HCT116 (cell line): ENCODE measurements at regions not wholly inside any gene's neighbourhood (a gene's known extent, or its start where the extent isn't known, plus 50 kb on each side); places are given as distances from the start of the nearest gene placed in this dataset.

Experiments used
- ATAC-seq: fragments of 200-7000 bp; cut with Tn5 transposase; 2 replicates; pipeline ENCODE4 v1.9.1; 2020; ENCODE audit warnings: mild to moderate bottlenecking, moderate library complexity
- BruUV-seq: library from RNA; stranded (reverse); fragments of 400-500 nt; replicated peaks from 2 replicates; lab custom pipeline; 2021; lab: Mats Ljungman, UMichigan
- CTCF ChIA-PET: fragments of 300-600 bp; sonication (Branson Sonifier 250); formaldehyde crosslinking; loops from one replicate; lab custom pipeline; 2021; ENCODE audit warnings: antibody characterized with exemption; lab: Charles Lee
- POLR2A ChIA-PET: fragments of 300-600, 350-600 bp; sonication (Branson Sonifier 250); formaldehyde crosslinking; loops from one replicate; lab custom pipeline; 2021; ENCODE audit warnings: antibody characterized with exemption; lab: Charles Lee
- RAD21 ChIA-PET, 2 experiments: fragments of 300-600 bp; sonication (Branson Sonifier 250); formaldehyde crosslinking; loops; one replicate each; lab custom pipeline; 2023; ENCODE audit warnings: low total read pairs in 2 of 2; ENCODE audit not compliant: uncharacterized antibody in 2 of 2, unreplicated experiment in 2 of 2, low non-redundant PET in 1 of 2; lab: Charles Lee
- DNase-seq: peaks from one replicate; pipeline ENCODE4 v3.0.0-alpha.2; 2010; ENCODE audit warnings: low read depth, low spot score
- H2AFZ ChIP-seq: fragments of 200-600 bp; shearing (Covaris generic), sonication (generic); 2 replicates; pipeline ENCODE4 v1.6.1; 2017; ENCODE audit warnings: low read depth, mixed run types, mixed read lengths, antibody characterized with exemption, low read length; ENCODE audit not compliant: poor library complexity, severe bottlenecking
- H3K27ac ChIP-seq: 2 replicates; pipeline ENCODE4 v1.5.1; 2012; ENCODE audit warnings: low read depth, low read length
- H3K27me3 ChIP-seq: fragments of 200-600 bp; sonication (generic); 2 replicates; pipeline ENCODE4 v1.6.1; 2016; ENCODE audit warnings: mixed run types, low read length, mixed read lengths; ENCODE audit not compliant: insufficient read depth
- H3K36me3 ChIP-seq, 2 experiments: fragments of 200-500 bp in 1 of 2; fragments of 200-600 bp in 1 of 2; sonication (Bioruptor generic) in 1 of 2; sonication (generic) in 1 of 2; 2 replicates each; pipeline versions ENCODE4 v1.5.1 to v1.6.1; 2014 to 2016; ENCODE audit warnings: low read length in 2 of 2, inconsistent platforms in 1 of 2, mixed read lengths in 1 of 2, mixed run types in 1 of 2; ENCODE audit not compliant: insufficient read depth in 2 of 2, control insufficient read depth in 1 of 2
- H3K4me1 ChIP-seq, 2 experiments: fragments of 200-600 bp in 1 of 2; sonication (generic) in 1 of 2; 2 replicates each; pipeline versions ENCODE4 v1.5.1 to v1.6.1; 2012 to 2017; ENCODE audit warnings: low read length in 2 of 2, inconsistent platforms in 1 of 2, mild to moderate bottlenecking in 1 of 2, mixed read lengths in 1 of 2, mixed run types in 1 of 2, moderate library complexity in 1 of 2; ENCODE audit not compliant: insufficient read depth in 2 of 2, control insufficient read depth in 1 of 2
- H3K4me2 ChIP-seq: fragments of 200-600 bp; sonication (generic); 2 replicates; pipeline ENCODE4 v1.6.1; 2017; ENCODE audit warnings: mixed run types, low read length, mixed read lengths
- H3K4me3 ChIP-seq, 2 experiments: fragments of 200-600 bp in 1 of 2; sonication (generic) in 1 of 2; replicated peaks in 1 of 2; 2 replicates each; pipeline ENCODE4 v1.5.1; 2011 to 2016; ENCODE audit warnings: low read length in 2 of 2, control low read depth in 1 of 2, low read depth in 1 of 2, mild to moderate bottlenecking in 1 of 2, mixed read lengths in 1 of 2, mixed run types in 1 of 2
- H3K79me2 ChIP-seq: fragments of 200-600 bp; sonication (generic); 2 replicates; pipeline ENCODE4 v1.6.1; 2017; ENCODE audit warnings: mild to moderate bottlenecking, mixed run types, low read length, moderate library complexity, mixed read lengths; ENCODE audit not compliant: insufficient read depth
- H3K9ac ChIP-seq: fragments of 200-600 bp; sonication (generic); 2 replicates; pipeline ENCODE4 v1.6.1; 2016; ENCODE audit warnings: low read length, mixed read lengths
- H3K9me2 ChIP-seq: fragments of 200-600 bp; sonication (generic), shearing (Covaris generic); 2 replicates; pipeline ENCODE4 v1.6.1; 2017; ENCODE audit warnings: mixed run types, mild to moderate bottlenecking, moderate library complexity; ENCODE audit not compliant: insufficient read depth
- H3K9me3 ChIP-seq, 2 experiments: fragments of 200-500 bp in 1 of 2; fragments of 200-600 bp in 1 of 2; sonication (Bioruptor generic) in 1 of 2; sonication (generic) in 1 of 2; 2 replicates each; pipeline ENCODE4 v1.6.1; 2014 to 2017; ENCODE audit warnings: low read length in 2 of 2, mixed read lengths in 2 of 2, inconsistent platforms in 1 of 2, low read depth in 1 of 2, mild to moderate bottlenecking in 1 of 2, mixed run types in 1 of 2, moderate library complexity in 1 of 2; ENCODE audit not compliant: control insufficient read depth in 1 of 2, insufficient read depth in 1 of 2
- H4K20me1 ChIP-seq: fragments of 200-600 bp; sonication (generic), shearing (Covaris generic); 2 replicates; pipeline ENCODE4 v1.6.1; 2017; ENCODE audit warnings: mixed run types, mild to moderate bottlenecking, moderate library complexity; ENCODE audit not compliant: insufficient read depth
- CBX3 ChIP-seq: IDR thresholded peaks from 2 replicates; pipeline ENCODE4 v1.6.1; 2012; ENCODE audit warnings: low read depth
- CEBPB ChIP-seq: IDR thresholded peaks from 2 replicates; pipeline ENCODE4 v1.6.1; 2012; ENCODE audit warnings: low read depth
- EGR1 ChIP-seq: IDR thresholded peaks from 2 replicates; pipeline ENCODE4 v1.6.1; 2012; ENCODE audit warnings: low read depth
- ELF1 ChIP-seq: IDR thresholded peaks from 2 replicates; pipeline ENCODE4 v1.6.1; 2012; ENCODE audit warnings: low read depth, borderline replicate concordance
- EZH2 ChIP-seq: fragments of 200-600 bp; sonication (generic); IDR thresholded peaks from 2 replicates; pipeline ENCODE4 v1.6.1; 2017; ENCODE audit warnings: antibody characterized with exemption, mixed run types
- EZH2phosphoT487 ChIP-seq: fragments of 200-600 bp; IDR thresholded peaks from 2 replicates; pipeline ENCODE4 v1.6.1; 2018; ENCODE audit warnings: antibody characterized with exemption, borderline replicate concordance
- FOSL1 ChIP-seq: IDR thresholded peaks from 2 replicates; pipeline ENCODE4 v1.6.1; 2012; ENCODE audit warnings: low read depth
- POLR2A ChIP-seq: IDR thresholded peaks from 2 replicates; pipeline ENCODE4 v1.7.0; 2011; ENCODE audit warnings: borderline replicate concordance; ENCODE audit not compliant: insufficient read depth, insufficient read length; ENCODE audit errors: extremely low read depth
- POLR2AphosphoS5 ChIP-seq: IDR thresholded peaks from 2 replicates; pipeline ENCODE4 v1.6.1; 2011; ENCODE audit warnings: mild to moderate bottlenecking, low read depth, low read length, moderate library complexity
- RAD21 ChIP-seq: IDR thresholded peaks from 2 replicates; pipeline ENCODE4 v1.6.1; 2012; ENCODE audit warnings: low read depth, mild to moderate bottlenecking
- SRF ChIP-seq: IDR thresholded peaks from 2 replicates; pipeline ENCODE4 v1.6.1; 2012; ENCODE audit warnings: low read depth
- YY1 ChIP-seq: IDR thresholded peaks from 2 replicates; pipeline ENCODE4 v1.6.1; 2011; ENCODE audit warnings: low read length, low read depth, moderate library complexity, mild to moderate bottlenecking; ENCODE audit not compliant: insufficient replicate concordance; ENCODE audit errors: extremely low read depth
- ZNF274 ChIP-seq: fragments of 200-500 bp; sonication (Bioruptor generic); IDR thresholded peaks from 2 replicates; pipeline ENCODE4 v1.6.1; 2014; ENCODE audit warnings: mild to moderate bottlenecking, low read depth, low read length, inconsistent platforms
- intact Hi-C: fragments of 100-400 bp; cut with micrococcal nuclease; formaldehyde crosslinking; loops from 2 replicates; pipeline ENCODE4 v1.10.0; 2022
- TF ChIP-seq, protein P1 (sequence below), 3 experiments: fragments of 200-600 bp in 1 of 3; sonication (generic) in 1 of 3; IDR thresholded peaks in 2 of 3; conservative IDR thresholded peaks in 1 of 3; 2 replicates each; pipeline ENCODE4 v1.5.1; 2012 to 2017; ENCODE audit warnings: low read depth in 2 of 3, low read length in 2 of 3, antibody characterized with exemption in 1 of 3, borderline replicate concordance in 1 of 3, control low read depth in 1 of 3, mild to moderate bottlenecking in 1 of 3, mixed read lengths in 1 of 3, mixed run types in 1 of 3, moderate library complexity in 1 of 3; ENCODE audit not compliant: insufficient read depth in 1 of 3
- TF ChIP-seq, protein P2 (sequence below): IDR thresholded peaks from 2 replicates; pipeline ENCODE4 v1.6.1; 2011; ENCODE audit warnings: mild to moderate bottlenecking, low read length, moderate library complexity; ENCODE audit not compliant: insufficient replicate concordance; ENCODE audit errors: extremely low read depth
- TF ChIP-seq, protein P3 (sequence below): IDR thresholded peaks from 2 replicates; pipeline ENCODE4 v1.6.1; 2012

DNA sequence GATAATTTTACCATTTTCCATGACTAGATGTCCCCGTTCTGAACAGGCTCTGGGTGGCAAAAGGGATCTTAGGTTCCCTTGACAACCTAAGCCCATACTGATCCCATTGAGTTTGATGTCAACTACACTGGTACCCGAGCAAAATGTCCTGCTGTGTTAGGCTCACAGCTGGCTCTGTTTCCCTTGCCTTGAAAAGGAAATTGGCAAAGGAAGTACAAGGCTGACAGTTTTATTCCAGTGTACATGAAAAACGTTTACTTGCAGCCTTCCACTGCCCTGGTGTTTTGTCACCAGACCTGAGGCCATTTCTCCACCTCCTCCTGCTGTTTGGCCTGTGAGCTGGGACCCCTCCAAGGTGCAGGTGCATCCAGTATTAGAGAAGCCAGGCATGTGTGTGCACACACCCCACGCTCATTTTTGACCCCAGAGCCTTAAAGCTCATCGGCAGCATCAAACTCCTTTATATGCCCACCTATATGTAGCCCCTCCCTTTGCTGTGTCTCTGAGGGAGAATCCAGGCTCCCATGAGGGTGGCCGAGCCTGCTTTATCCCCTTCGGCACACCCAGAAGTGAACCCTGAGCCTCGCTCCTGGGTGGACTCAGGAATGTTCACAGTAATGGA is 171.3 kb downstream of the NDUFA10 start:
- Histone ChIP-seq H3K4me3 (no peak overlapping the region), H3K9me3 (no peaks in the 10 kb centered on the region), H3K9ac (no peak overlapping the region), H3K4me2 (no peak overlapping the region), H3K79me2 (no peaks in the 10 kb centered on the region), H3K27me3 (no peaks in the 10 kb centered on the region), H3K4me1 (no peaks in the 10 kb centered on the region), H2AFZ (no peak overlapping the region), H3K36me3 (no peaks in the 10 kb centered on the region), H4K20me1 (no peaks in the 10 kb centered on the region), H3K27ac (no peak overlapping the region), H3K9me2 (no peaks in the 10 kb centered on the region)
- BruUV-seq: no TSS peak
- no peak for DNase-seq
- intact Hi-C loops: no loop called here
- CTCF ChIA-PET: no interaction called here
- POLR2A ChIA-PET: no interaction called here
- TF ChIP-seq POLR2A (no peak), RAD21 (no peak), ZNF274 (no peak), POLR2AphosphoS5 (no peak), ELF1 (no peak), FOSL1 (no peak), SRF (no peak), CBX3 (no peak), EZH2 (no peak), EGR1 (no peak), CEBPB (no peak), EZH2phosphoT487 (no peak), YY1 (no peak)
- TF ChIP-seq, protein P1, sequence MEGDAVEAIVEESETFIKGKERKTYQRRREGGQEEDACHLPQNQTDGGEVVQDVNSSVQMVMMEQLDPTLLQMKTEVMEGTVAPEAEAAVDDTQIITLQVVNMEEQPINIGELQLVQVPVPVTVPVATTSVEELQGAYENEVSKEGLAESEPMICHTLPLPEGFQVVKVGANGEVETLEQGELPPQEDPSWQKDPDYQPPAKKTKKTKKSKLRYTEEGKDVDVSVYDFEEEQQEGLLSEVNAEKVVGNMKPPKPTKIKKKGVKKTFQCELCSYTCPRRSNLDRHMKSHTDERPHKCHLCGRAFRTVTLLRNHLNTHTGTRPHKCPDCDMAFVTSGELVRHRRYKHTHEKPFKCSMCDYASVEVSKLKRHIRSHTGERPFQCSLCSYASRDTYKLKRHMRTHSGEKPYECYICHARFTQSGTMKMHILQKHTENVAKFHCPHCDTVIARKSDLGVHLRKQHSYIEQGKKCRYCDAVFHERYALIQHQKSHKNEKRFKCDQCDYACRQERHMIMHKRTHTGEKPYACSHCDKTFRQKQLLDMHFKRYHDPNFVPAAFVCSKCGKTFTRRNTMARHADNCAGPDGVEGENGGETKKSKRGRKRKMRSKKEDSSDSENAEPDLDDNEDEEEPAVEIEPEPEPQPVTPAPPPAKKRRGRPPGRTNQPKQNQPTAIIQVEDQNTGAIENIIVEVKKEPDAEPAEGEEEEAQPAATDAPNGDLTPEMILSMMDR (IDR thresholded peaks at IDR 0.05 in 2 of 3, conservative IDR thresholded peaks at IDR 0.05 in 1 of 3; ENCODE audit: borderline replicate concordance in 1 of 3, insufficient read depth in 1 of 3, low read depth in 2 of 3, low read length in 2 of 3): no peak
- TF ChIP-seq, protein P2, sequence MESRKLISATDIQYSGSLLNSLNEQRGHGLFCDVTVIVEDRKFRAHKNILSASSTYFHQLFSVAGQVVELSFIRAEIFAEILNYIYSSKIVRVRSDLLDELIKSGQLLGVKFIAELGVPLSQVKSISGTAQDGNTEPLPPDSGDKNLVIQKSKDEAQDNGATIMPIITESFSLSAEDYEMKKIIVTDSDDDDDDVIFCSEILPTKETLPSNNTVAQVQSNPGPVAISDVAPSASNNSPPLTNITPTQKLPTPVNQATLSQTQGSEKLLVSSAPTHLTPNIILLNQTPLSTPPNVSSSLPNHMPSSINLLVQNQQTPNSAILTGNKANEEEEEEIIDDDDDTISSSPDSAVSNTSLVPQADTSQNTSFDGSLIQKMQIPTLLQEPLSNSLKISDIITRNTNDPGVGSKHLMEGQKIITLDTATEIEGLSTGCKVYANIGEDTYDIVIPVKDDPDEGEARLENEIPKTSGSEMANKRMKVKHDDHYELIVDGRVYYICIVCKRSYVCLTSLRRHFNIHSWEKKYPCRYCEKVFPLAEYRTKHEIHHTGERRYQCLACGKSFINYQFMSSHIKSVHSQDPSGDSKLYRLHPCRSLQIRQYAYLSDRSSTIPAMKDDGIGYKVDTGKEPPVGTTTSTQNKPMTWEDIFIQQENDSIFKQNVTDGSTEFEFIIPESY: no peak
- TF ChIP-seq, protein P3, sequence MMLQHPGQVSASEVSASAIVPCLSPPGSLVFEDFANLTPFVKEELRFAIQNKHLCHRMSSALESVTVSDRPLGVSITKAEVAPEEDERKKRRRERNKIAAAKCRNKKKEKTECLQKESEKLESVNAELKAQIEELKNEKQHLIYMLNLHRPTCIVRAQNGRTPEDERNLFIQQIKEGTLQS: no peak
- RAD21 ChIA-PET: no interaction called here
- ATAC-seq: no peak
